Choroid plexus epithelial cell (primary cell): ENCODE measurements at regions not wholly inside any gene's neighbourhood (a gene's known extent, or its start where the extent isn't known, plus 50 kb on each side); places are given as distances from the start of the nearest gene placed in this dataset.

ENCODE experiments used
- DNase-seq: peaks from one replicate; pipeline ENCODE4 v3.0.0-alpha.2; 2010; ENCODE audit warnings: low read depth
- H3K4me3 ChIP-seq: 2 replicates; pipeline ENCODE4 v1.5.1; 2011; ENCODE audit warnings: low read depth, mild to moderate bottlenecking, control low read depth, low read length, moderate library complexity
- TF ChIP-seq, protein P1 (sequence below): conservative IDR thresholded peaks from 2 replicates; pipeline ENCODE4 v1.5.1; 2011; ENCODE audit warnings: low read depth, mild to moderate bottlenecking, control low read depth, inconsistent platforms, low read length, moderate library complexity

DNA sequence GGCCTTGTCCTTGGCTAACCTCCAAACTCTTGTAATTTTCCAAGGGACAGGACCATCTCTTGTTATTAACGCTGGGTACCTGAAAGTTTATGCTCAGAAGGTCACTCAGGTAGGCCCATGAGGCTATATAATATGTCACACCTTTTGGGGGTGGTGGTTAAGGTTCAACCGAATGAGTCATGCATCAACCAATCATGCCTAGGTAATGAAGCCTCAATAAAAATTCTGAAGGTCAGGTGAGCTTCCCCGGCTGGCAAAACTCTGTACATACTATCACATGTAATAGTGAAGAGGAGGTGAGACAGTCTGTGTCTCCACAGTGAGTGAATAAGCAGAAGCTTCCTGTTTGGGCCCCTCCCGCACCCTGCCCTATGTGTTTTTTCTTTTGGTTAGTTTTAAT, 424.9 kb downstream of the PCDH17 start:
- H3K4me3 ChIP-seq: no peak overlapping the region
- DNase-seq: no peak
- TF ChIP-seq, protein P1, sequence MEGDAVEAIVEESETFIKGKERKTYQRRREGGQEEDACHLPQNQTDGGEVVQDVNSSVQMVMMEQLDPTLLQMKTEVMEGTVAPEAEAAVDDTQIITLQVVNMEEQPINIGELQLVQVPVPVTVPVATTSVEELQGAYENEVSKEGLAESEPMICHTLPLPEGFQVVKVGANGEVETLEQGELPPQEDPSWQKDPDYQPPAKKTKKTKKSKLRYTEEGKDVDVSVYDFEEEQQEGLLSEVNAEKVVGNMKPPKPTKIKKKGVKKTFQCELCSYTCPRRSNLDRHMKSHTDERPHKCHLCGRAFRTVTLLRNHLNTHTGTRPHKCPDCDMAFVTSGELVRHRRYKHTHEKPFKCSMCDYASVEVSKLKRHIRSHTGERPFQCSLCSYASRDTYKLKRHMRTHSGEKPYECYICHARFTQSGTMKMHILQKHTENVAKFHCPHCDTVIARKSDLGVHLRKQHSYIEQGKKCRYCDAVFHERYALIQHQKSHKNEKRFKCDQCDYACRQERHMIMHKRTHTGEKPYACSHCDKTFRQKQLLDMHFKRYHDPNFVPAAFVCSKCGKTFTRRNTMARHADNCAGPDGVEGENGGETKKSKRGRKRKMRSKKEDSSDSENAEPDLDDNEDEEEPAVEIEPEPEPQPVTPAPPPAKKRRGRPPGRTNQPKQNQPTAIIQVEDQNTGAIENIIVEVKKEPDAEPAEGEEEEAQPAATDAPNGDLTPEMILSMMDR: no peak

DNA sequence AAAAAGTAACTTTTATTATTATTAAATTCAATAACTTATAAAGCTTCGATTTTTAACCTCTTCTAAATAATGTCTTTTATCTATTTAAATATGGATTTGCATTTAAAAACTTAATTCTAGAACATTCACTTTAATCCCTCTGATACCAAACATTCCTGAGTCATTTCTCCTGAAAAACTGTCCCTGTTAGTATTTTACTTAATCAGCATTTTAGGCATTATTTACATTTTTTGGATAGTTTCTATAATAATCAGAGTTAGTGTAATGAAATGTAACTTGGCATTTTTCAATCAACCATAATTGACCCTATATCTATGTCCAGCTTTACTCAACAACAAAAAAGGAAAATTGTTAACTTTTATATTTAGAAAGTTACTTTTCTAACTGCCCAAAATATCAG, 428.1 kb downstream of the PCDH17 start:
- no peak for DNase-seq
- TF ChIP-seq, protein P1: no peak
- H3K4me3 ChIP-seq: no peak overlapping the region

- TF ChIP-seq, protein P1: no peak
- no peak for DNase-seq
- no peak overlapping the region for H3K4me3 ChIP-seq
Observed at GRCh38 chr13:58080806-58081205, 449.3 kb downstream of the PCDH17 start.

GRCh38 chr13:58081301-58081820, 449.8 kb downstream of the PCDH17 start:
- no peak for DNase-seq
- TF ChIP-seq, protein P1: no peak
- no peak overlapping the region for H3K4me3 ChIP-seq

DNA sequence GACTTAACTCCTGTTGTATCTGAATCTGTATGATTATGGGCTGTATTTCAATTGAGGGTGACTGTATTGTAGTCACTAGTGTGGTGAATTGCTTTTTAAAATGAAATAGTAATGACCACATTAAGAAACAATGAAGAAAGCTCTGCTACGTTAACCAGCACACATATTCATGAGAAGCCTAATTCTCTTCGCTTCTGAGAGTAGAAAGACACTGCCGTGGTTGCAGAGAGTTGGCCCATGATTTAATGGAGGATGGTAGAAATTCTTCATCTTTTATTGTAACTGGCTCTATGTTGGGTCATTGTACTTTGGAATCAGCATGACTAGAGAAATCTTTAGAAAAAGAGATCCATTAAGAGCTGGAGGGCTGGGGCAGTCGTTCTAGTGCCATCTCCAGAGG, 451.5 kb downstream of the PCDH17 start:
- no peak overlapping the region for H3K4me3 ChIP-seq
- DNase-seq: no peak
- TF ChIP-seq, protein P1: no peak

- DNase-seq: no peak
- no peak overlapping the region for H3K4me3 ChIP-seq
- TF ChIP-seq, protein P1: no peak
Observed at GRCh38 chr13:58085274-58085673, 453.7 kb downstream of the PCDH17 start.

GRCh38 chr13:58085819-58086218, 454.3 kb downstream of the PCDH17 start:
- no peak overlapping the region for H3K4me3 ChIP-seq
- TF ChIP-seq, protein P1: no peak
- DNase-seq: no peak
